HG02588 (cell line): ENCODE measurements at regions not wholly inside any gene's neighbourhood (a gene's known extent, or its start where the extent isn't known, plus 50 kb on each side); places are given as distances from the start of the nearest gene placed in this dataset.

Experiments
- ATAC-seq: cut with Tn5 transposase; IDR thresholded peaks from one replicate; pipeline ENCODE4 v1.9.1; 2021; ENCODE audit warnings: mild to moderate bottlenecking, moderate library complexity; ENCODE audit not compliant: unreplicated experiment

- no peak for ATAC-seq
These were observed 400.2 kb downstream of the SLITRK5 start for GRCh38 chr13:88071371-88071770.

DNA sequence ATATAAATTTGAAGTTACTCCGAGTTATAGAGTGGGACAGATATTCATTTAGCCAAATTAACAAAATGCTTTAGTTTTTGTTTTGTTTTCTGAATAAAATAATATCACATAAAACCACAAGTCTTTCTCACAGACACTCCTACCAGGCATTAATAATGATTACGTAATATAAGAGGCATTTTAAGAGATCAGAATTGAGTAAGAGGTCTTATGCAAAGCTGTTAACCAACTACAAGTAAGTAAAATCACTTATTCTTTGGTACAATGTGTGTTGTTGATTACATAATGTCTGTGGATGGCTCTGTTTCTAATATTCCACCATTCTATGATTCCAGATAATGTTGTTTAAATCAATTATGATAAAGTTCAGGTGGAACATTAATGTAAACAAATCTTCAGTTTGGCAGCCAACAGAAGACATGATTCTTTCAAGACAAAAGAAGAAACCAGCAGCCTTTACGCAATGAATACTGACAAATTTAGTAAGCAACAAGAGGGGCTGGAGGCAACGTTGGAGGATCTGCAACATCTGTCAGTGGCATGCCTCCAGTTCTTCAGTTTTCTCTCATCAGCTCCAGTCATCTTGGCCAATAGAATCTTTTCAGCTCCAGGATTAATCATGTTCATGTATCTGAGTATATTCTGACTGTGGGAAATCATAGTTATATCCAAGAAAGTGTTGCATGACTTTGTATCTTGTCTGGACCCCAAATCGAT lies 403.8 kb downstream of the SLITRK5 start:
- ATAC-seq = no peak

DNA sequence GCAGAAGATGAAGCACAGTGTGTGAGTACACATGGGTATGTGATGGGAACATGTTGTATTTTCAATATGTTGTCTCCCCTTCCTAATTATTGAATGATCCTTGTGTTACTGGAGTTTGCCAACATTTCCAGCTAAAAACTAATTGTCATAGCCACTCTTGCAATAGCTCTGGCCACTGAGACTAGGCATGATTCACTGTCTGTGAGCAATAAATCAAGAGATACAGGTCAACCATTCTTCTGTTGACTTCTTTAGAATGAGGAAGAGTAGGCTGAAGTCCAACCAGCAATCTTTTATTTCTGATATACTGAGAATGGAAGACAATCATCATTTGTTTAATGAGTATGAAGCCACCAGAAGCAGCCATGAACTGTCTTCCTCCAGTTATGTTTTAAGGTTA lies 413.9 kb downstream of the SLITRK5 start:
- no peak for ATAC-seq

DNA sequence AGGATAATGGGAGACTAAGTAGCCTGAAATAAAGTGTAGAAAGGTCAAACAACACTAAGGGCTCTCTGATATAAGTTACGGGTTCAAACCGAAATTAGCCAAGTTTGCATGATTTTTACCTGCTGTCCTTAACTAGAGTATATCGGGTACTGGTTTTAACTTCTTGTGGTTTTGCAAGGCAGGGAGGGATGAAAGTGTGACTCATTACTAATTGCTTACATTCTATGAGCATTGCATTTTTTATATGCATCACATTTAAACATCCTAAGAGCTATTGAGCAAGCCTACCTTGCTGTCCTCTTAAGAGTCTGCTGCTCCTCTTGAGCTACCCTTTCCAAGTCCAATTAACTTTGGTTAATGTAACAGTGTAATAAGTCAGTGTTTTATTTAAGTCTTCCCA lies 415.4 kb downstream of the SLITRK5 start:
- ATAC-seq = no peak

DNA sequence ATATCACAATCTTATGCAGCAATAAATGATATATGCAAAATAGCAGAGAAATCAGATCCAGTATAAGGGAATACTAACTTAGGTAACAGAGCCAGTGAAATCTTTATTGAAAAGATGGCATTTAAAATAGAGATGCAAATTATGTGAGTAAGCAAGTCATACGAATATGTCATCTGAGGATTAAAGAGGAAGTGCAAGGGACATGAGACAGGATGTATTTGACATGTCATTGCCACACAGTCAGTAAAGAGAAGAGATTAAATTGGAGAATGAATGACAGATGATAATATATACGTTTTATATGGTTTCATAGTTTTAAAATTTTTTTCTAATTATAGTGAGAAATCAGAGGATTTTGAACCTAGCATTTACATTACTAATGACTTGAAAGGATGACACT lies 426.4 kb downstream of the SLITRK5 start:
- no peak for ATAC-seq

- ATAC-seq = no peak
These were observed 432.7 kb downstream of the SLITRK5 start for GRCh38 chr13:88103824-88104223.

DNA sequence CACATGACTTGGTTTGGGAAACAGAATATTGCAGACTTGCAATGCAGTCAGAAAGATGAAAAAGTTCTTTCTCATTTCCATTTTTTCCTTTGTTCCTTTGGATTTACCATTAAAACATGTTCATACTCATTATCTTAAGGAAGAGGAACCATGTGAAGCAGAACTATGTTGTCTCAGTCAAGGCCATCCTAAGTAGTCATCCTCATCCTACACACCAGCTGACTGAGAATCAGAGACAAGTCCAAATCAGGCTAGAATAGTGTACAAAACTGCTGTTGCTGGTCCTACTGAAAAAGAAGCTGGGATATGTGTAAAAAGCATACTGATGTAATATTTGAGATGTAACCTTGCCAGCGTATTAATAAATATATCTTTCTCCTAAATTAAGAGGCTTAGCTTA lies 433.4 kb downstream of the SLITRK5 start:
- ATAC-seq = no peak

- ATAC-seq = no peak
These were observed 436.4 kb downstream of the SLITRK5 start for GRCh38 chr13:88107570-88107969.

- no peak for ATAC-seq
These were observed 441.4 kb downstream of the SLITRK5 start for GRCh38 chr13:88112526-88112925.

GRCh38 chr13:88115976-88116375 lies 444.8 kb downstream of the SLITRK5 start:
- ATAC-seq = no peak

GRCh38 chr13:88118952-88119351 lies 447.8 kb downstream of the SLITRK5 start:
- no peak for ATAC-seq

DNA sequence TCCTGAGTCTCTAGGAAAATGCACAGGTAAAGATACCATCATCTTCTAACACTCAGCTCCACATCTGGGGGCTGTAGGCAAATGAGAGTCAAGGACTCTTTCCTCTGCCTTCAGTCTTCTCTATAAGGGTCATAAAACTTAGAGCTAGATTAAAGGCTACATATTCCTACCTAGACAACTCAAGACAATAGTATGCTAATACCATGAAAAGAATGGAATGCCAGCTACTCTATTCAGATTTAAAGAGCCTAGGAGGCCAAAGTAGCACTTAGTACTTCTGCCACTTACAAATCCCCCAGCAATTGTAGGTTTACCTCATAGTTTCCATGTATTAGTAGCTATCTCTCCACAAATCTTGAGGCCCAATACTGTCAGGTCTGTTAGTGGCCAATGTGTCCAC lies 453.0 kb downstream of the SLITRK5 start:
- ATAC-seq = no peak

GRCh38 chr13:88125055-88125454 lies 453.9 kb downstream of the SLITRK5 start:
- no peak for ATAC-seq

- ATAC-seq = no peak
These were observed 465.1 kb downstream of the SLITRK5 start for GRCh38 chr13:88136098-88136790.

DNA sequence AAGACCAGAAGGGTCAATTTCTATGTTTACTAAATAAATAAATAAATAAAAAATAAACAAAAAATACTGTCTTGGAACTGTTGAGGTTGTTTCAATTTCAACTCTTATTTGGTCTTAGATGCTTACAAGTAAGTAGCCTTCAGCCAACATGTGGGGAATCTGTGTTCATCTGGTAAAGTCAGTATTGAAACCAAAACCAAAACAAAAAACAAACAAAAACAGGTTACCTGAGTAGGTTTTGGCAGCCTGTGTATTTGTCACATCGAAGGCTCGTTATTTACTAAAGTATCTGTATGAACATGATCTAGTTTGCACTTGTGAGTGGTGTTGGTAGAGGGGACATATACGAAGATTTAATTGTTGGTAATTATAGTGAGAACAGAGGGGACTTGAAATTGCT lies 471.5 kb downstream of the SLITRK5 start:
- no peak for ATAC-seq

DNA sequence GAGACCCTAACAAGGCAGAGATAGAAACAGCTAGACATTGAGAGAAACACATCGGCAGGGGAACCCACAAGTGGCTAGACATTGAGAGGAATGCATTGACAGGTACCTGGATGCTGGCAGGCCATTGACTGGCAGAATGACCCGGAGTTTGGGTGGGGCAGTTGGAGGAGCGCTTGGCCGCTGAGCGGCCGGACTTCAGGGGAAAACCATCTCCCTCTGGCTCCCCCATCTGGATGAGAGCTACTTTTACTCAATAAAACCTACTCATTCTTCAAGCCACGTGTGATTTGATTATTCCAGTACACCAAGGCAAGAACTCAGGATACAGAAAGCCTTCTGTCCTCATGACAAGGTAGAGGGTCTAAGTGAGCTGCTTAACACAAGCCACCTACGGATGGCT lies 473.4 kb downstream of the SLITRK5 start:
- no peak for ATAC-seq

DNA sequence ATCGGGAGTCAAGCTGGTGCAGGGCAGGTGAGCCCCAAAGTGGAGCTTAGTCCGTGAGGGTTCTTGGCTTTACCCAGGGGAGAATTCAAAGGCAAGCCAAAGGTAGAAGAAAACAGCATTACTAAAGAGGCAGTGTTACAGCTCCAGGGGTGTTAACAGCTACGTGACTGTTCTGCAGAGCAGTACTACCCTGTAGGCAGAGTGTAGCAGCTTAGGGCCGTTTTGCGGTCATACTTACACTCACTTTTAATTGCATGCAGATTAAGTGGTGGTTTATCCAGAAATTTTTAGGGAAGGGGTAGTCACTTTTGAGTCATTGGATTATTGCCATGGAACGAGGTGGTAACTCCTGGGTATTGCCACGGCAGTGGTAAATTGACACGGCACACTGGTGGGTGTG lies 482.2 kb downstream of the SLITRK5 start:
- ATAC-seq = no peak

DNA sequence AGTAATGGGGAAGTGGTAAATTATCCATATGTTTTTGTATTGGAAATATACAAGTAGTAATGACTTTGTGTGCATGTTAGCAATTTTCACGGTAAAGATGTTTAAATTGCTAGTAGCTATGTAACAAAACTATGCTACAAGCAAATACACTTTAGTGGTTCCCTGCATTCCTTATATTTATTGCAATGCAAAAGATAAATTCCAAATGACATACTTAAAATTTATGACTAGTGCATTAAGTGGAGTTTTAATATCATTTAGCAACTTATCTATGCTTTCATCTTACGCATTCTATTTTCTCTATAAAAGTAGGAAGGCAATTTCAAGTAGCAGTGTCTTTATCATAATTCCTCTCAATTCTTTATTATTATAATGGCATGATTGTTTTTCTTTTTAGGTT lies 482.8 kb downstream of the SLITRK5 start:
- ATAC-seq = no peak

- no peak for ATAC-seq
These were observed 491.0 kb downstream of the SLITRK5 start for GRCh38 chr13:88162076-88162702.

- no peak for ATAC-seq
These were observed 505.1 kb downstream of the SLITRK5 start for GRCh38 chr13:88176231-88176630.

DNA sequence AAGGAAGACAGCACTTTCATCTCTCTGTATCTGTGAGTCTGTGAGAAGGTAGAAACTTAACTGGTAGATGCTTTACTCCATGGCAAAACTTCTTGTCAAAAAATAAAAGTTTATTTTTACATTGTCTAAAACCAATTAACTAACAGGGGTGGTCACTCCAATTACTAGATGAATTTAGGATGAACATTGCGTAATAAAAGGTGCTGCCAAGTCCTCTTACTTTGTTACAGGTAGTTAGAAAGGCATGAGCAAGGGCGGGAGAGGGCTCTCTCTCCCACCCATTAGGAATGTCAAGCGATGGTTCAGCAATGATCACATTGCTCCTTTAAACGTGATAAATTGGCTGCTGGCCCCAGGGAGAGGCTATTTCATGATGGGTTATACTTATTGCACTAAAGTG lies 512.3 kb downstream of the SLITRK5 start:
- ATAC-seq = no peak

GRCh38 chr13:88188986-88189385 lies 517.8 kb downstream of the SLITRK5 start:
- ATAC-seq = no peak
